ENCODE measurements at regions not wholly inside any gene's neighbourhood (a gene's known extent, or its start where the extent isn't known, plus 50 kb on each side); places are given as distances from the start of the nearest gene placed in this dataset.

GRCh38 chrX:149185087-149185486 lies 320.0 kb downstream of the IDS start:
- CTCF ChIA-PET: no interaction called here
- POLR2A ChIA-PET: no interaction called here
- DNase-seq (ENCODE audit: extremely low spot score): no peak
- no peak for TF ChIP-seq CTCF (IDR thresholded peaks at IDR 0.05; ENCODE audit: control extremely low read depth, extremely low read depth, low read depth, missing control alignments)

- DNase-seq (ENCODE audit: extremely low spot score): no peak
- TF ChIP-seq CTCF (IDR thresholded peaks at IDR 0.05; ENCODE audit: control extremely low read depth, extremely low read depth, low read depth, missing control alignments): no peak
- ChIA-PET POLR2A (no interaction called here), CTCF (no interaction called here)
Measured at GRCh38 chrX:149161435-149162088, 343.5 kb downstream of the IDS start.

GRCh38 chrX:149157976-149158375 lies 347.1 kb downstream of the IDS start:
- POLR2A ChIA-PET: no interaction called here
- no peak for DNase-seq (ENCODE audit: extremely low spot score)
- CTCF ChIA-PET: no interaction called here
- no peak for TF ChIP-seq CTCF (IDR thresholded peaks at IDR 0.05; ENCODE audit: control extremely low read depth, extremely low read depth, low read depth, missing control alignments)

GRCh38 chrX:149152941-149153340 lies 352.2 kb downstream of the IDS start:
- CTCF ChIA-PET: no interaction called here

GRCh38 chrX:149151805-149152757 lies 353.0 kb downstream of the IDS start:
- TF ChIP-seq CTCF (IDR thresholded peaks at IDR 0.05; ENCODE audit: control extremely low read depth, extremely low read depth, low read depth, missing control alignments): no peak
- ChIA-PET POLR2A (no interaction called here), CTCF (no interaction called here)
- DNase-seq (ENCODE audit: extremely low spot score): no peak

More at GRCh38 chrX:149152941-149153340, 352.2 kb downstream of the IDS start:
- TF ChIP-seq CTCF (IDR thresholded peaks at IDR 0.05; ENCODE audit: control extremely low read depth, extremely low read depth, low read depth, missing control alignments): no peak
- DNase-seq (ENCODE audit: extremely low spot score): no peak
- POLR2A ChIA-PET: no interaction called here

- no peak for DNase-seq (ENCODE audit: extremely low spot score)
- no peak for TF ChIP-seq CTCF (IDR thresholded peaks at IDR 0.05; ENCODE audit: control extremely low read depth, extremely low read depth, low read depth, missing control alignments)
- CTCF ChIA-PET: no interaction called here
- POLR2A ChIA-PET: no interaction called here
Measured at GRCh38 chrX:149145845-149146285, 359.2 kb downstream of the IDS start.
